ENCODE measurements at regions not wholly inside any gene's neighbourhood (a gene's known extent, or its start where the extent isn't known, plus 50 kb on each side); places are given as distances from the start of the nearest gene placed in this dataset.

- H3K4me3 ChIP-seq (replicated peaks in 1 of 3; ENCODE audit: insufficient read depth in 1 of 3, low read depth in 1 of 3, low read length in 3 of 3) = no peak overlapping the region
- no peaks in the 10 kb centered on the region for H3K27me3 ChIP-seq (ENCODE audit: control insufficient read depth in 2 of 2, insufficient read depth in 2 of 2, low read length in 2 of 2)
- DNase-seq (ENCODE audit: low read depth, low spot score) = no peak
- no peaks in the 10 kb centered on the region for H3K79me2 ChIP-seq (ENCODE audit: control insufficient read depth, insufficient read depth, low read length)
- BruUV-seq (replicated peaks) = no TSS peak
- H4K20me1 ChIP-seq (replicated peaks; ENCODE audit: control insufficient read depth, extremely low read depth, insufficient read depth, low read length) = no peaks in the 10 kb centered on the region
- H3K36me3 ChIP-seq (ENCODE audit: control insufficient read depth in 2 of 2, extremely low read depth in 1 of 2, insufficient read depth in 2 of 2, low read length in 2 of 2) = no peaks in the 10 kb centered on the region
- ChIA-PET POLR2A (no interaction called here), CTCF (interaction anchor here (0.8 to 1.9 kb wide), 2 partner anchors 9 to 10 kb away, joined by 3 to 4 read pairs; no protein-coding TSS in a partner anchor)
- no peak overlapping the region for H3K9ac ChIP-seq (replicated peaks; ENCODE audit: extremely low read depth, insufficient read depth, low read length)
- no peaks in the 10 kb centered on the region for H3K9me1 ChIP-seq (replicated peaks; ENCODE audit: control insufficient read depth, extremely low read depth, insufficient read depth, low read length)
- no peaks in the 10 kb centered on the region for H3K9me3 ChIP-seq (replicated peaks; ENCODE audit: control insufficient read depth, insufficient read depth, low read length)
- H3K27ac ChIP-seq (ENCODE audit: insufficient read depth, low read depth, low read length) = no peak overlapping the region
- no peak for FAIRE-seq
- dilution Hi-C loops (cut with MboI; ENCODE audit: extremely low pct_ligation_motif_present, low sequenced_read_pairs) = no loop called here
- intact Hi-C loops (cut with micrococcal nuclease) = no loop called here
- TF ChIP-seq GATA2 (IDR thresholded peaks at IDR 0.05; ENCODE audit: insufficient read depth, insufficient read length, low read depth, low read length) (no peak), POLR2AphosphoS5 (IDR thresholded peaks at IDR 0.05; ENCODE audit: insufficient read depth, low read depth, low read length) (no peak), CTCF (IDR thresholded peaks at IDR 0.05; ENCODE audit: extremely low read depth in 1 of 2, insufficient read depth in 1 of 2, low read depth in 1 of 2, low read length in 2 of 2) (no peak), POLR2A (IDR thresholded peaks at IDR 0.05; ENCODE audit: low read depth, low read length) (no peak), EZH2 (IDR thresholded peaks at IDR 0.05; ENCODE audit: borderline replicate concordance, low read depth, low read length, severe bottlenecking) (no peak), MYC (IDR thresholded peaks at IDR 0.05; ENCODE audit: low read depth, low read length) (no peak)
- H2AFZ ChIP-seq (ENCODE audit: low read depth, low read length) = no peak overlapping the region
- H3K4me1 ChIP-seq (ENCODE audit: control insufficient read depth, extremely low read depth, insufficient read depth, low read length) = peaks cover 15% of the 10 kb centered on the region
- no peak overlapping the region for H3K4me2 ChIP-seq (ENCODE audit: insufficient read depth, low read length)
Observed at GRCh38 chr7:155213955-155214740, 83.5 kb upstream of the INSIG1 start.
